Suppressor macrophage treated with lipopolysaccharide for 1 hour (primary cell): ENCODE measurements at regions not wholly inside any gene's neighbourhood (a gene's known extent, or its start where the extent isn't known, plus 50 kb on each side); places are given as distances from the start of the nearest gene placed in this dataset.
"Not testable (repeated sequence)": the region's sequence is repeated elsewhere in the genome, so short reads cannot be mapped to it uniquely, and the experiment has no call there.

ENCODE experiments used
- DNase-seq, 3 donors: peaks; one replicate each; pipeline ENCODE4 v3.0.0-alpha.2; 2020 to 2022

DNA sequence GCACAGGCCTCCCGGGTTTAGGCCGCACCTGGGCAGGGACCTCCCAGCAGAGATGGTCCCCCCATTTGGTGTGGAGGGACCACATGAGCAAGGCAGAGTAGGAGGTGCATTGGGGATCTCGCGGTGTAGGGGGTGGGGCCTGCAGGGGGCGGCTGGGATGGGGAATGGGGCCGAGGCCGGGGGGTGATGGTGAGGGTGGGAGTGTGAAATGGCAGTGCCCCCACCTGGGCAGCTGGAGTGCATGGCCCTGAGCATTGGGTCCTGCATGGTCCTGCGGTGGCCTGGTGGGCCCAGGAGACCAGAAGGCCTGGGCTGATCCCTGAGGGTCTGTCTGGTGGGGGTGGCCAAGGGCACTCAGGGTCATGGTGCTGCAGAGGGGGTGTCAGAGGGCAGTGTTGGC, 111.8 kb downstream of the KIF26A start:
- DNase-seq: no peak

DNA sequence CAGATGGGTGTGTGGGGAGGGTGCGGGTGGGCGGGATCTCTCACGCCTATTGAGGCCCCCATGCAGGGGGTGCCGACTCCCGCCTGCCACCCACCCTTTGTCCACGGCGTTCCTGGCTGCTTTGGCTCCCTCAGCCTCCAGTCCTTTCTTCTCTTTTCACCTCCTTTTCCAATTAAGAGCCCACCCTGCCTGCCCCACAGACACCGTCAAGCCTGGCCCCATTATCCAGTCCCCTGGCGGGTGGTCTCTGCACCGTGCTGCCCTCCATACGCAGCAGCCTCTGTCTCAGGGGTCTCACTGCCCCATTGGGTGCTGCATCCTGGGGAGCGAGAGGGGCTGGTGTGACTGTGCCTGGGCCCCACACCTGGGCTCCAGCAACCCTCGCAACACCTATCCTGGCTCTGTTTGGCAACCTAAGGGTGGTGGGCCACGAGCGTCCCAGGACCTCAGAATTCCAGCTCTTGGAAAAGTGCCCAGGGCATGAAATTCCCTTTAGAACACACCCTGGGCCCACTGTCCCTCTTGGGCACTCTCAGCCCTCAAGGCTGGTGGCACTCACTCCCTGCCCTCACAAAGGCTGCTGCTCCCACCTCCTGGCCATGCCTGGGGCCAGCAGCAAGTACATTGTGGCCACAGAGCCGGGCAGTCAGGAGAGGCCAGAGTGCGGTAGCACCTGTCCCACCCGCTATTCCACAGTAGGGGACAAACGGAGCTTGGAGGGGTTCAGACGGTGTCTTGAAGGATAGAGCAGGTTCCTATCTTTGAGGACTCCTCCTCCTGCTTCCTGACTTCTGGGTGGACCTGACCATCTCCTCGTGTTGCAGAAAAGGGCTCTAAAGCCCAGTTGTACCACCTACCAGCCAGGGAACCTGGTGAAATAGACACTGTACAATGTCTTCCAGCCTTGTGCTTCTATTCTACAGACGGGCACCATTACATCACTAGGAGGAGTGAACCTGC, 114.1 kb downstream of the KIF26A start:
- DNase-seq: no peak

DNA sequence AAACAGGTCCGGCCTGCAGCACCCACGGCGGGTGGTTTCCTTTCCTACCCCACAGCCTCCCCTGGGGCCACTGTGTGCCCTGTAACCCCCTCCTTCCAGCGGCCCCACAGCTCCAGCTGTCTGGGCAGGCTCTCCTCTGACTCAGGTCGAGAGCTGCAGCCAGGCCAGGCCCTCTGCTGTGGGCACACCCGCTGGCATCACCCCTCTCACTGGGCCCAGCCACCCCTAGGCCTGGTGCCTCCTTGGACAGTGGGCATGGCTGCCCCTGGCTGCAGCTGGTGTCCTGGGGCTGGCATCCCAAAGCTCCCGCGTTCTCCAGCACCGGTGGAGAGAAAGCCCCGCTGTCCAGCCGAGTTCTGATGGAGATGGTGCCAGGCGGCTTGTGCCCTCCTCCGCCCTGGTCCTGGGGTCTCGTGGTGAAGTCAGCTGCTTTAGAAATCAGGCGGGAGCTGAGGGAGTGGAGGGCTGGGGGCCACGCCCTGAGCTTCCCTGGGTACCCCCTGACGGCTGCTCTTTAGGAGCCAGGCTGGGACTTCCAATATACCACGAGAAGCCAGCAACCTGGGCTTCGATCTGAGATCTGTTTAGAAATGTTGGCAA, 114.9 kb downstream of the KIF26A start:
- no peak for DNase-seq

DNA sequence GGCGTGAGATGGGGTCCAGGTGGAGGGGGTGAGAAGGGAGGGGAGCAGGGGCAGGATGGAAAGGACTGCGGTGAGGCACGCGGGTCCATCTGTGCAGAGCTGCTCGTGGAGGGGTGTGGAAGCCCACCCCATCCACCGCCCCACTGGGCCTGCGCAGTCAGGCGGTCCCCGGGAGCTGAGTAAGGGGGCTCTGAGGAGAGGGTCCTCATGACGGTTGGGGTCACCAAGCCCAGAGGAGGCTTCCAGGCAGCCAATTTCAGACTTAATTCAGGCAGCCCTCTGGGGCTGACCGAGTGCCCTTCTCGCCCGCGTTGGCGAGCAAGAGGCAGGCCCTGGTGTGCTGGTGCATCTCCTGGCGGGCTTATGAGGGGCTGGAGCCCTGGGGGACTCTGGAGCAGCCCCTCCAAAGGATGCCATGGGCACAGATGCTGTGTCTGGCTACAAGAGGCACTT, 115.5 kb downstream of the KIF26A start:
- no peak for DNase-seq

DNA sequence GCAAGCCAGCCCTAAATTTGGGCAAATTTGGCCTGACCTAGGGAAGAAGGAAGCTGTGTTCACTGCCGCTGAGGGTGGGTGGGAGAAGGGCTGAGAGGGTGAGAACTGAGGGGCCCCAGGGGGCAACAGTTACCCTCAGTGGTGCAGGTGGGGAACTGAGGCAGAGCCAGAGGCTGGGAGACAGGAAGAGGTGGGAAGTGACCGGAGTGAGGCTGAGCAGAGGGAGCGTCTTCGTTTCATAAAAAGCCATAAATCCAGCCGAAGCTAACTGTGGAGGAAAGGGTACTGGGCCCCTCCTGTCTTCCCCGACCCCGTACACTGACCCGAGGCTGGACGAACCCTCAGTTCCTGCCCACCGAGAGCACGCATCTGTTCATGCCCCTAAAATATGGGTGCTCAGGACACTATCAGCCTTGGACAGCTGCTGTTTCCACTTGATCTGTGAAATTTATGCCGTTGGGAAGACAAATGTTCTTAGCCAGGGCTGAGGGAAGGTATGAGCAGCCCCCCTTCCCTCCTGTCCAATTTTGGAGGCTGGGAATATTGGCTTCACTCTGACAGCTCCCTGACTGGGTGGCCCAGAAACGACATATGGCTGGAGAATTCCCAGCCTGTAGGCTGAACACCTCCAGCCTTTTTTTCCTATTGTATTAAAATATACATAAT, 116.5 kb downstream of the KIF26A start:
- no peak for DNase-seq

DNA sequence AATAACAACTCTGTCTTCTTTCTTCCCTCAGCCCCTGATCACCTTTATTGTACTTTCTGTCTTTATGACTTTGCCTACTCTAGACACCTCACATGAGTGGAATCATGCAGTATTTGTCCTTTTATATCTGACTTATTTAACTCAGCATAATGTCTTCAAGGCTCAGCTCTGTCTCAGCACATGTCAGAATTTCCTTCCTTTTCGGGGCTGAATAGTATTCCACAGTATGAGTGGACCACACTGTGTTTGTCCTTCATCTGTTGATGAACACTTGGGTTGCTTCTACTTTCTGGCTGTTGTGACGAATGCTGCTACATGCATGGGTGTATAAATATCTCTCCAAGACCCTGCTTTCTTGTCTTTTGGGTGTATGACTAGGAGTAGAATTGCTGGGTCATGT, 117.6 kb downstream of the KIF26A start:
- DNase-seq: no peak

DNA sequence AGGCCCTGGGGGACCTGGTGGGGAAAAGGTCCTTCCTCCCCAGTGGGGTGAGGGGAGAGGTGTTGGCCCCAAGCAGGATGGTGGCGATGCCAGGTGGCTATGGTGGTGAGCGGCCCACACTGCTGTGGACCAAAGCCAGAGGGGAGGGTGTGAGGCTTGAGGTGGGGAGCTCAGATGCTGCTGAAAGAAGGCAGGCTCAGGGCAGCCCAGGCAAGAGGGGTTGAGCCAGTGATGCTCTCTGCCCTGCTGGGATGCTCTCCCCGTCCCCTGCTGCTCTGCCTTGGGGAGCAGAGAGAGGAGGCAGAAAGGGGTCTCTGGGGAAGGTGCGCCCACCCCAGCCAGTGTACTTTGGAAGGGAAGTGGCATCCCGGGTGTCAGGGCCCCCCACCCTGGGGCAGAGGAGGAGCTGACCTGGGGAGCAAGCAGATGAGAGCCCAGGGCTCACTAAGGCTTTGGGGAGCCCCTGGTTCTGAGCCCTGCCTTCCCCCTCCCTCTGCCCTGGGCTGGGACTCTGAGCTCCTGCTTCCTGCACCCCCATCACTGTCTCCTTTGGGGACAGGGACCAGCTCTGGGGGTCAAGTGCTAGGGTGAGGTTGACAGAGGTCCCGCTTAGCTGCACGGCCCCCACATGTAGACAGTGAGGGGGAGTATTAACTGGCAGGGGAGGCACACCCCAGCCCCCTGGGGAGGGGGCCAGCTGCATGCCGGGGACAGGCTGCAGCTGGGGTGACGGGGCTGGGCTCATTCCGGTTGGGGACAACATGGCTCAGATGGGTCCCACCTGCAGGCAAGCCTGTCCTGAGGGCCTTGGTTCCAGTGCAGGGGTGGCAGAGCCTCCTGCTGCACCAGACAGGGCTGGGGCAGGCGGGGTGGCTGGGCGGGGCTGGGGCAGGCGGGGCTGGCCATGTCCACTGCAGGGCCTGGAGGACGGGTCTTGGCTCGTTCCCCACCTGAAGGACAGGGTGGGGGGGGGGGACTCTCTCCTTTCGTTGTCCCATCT, 124.4 kb downstream of the KIF26A start:
- DNase-seq: no peak

DNA sequence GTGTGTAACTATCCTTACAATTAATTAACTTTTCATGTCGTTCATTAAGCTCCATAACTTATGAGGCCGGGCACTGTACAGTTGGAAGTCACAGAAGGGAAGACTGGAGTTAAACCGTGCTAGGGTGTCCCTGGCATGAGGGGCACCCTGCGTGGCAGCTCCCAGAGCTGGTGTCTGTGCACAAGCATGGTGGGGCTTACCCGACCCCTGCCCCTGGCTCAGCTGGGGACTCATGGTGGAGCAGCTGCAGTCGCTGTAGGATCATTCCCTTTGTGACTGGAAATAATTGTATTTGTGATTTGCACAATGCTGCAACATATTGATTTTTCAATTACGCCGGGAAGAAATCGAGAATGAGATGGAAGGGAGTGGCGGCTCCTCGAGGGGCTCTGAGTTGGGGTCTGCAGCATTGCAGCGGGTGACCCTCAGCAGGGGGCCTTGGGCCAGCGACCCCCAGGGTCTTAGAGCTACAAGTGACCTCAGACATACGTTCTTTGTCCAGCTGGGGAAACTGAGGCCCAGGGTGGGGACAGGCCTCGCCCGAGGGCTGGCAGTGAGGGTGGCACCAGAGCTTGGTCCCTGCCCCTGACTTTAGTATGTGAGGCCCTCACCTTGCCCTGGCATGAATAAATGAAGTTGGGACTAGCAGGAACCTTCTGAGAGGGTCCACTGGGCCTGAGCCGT, 125.4 kb downstream of the KIF26A start:
- DNase-seq: no peak

DNA sequence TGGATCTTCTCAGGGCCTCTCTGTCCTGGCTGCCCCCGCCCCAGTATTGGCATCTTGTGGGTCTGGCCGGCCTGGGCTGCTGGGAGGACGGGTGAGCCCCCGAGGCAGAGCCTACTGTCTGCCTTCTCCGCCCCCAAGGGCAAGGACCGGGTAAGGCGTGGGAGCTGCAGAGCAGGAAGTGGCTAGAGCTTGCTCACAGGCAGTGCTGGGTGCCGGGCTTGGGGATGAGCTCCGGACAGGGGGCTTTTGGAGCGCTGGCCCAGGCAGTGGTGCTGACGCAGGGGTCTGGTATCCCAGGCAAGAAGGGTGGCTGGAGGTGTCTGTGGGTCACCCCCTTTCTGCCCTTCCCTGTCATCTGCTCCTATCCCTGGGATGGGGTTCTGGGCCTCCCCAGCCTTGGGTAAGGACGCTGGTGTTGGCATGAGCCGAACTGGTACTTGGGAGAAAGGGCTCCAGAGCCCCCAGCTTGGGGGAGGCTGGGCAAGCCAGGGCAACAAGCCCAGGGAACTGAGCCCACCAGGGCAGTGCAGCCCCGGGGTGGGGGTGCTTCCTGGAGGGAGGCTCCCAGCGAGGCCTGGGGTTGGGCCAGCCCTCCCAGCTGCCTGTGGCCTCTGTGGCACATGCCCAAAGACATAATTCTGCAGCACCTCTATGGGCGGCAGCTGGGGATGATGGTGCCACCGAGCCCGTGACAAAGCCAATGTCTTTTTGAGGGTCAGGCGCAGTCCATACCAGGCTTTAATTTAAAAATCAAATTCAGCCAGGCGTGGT, 126.3 kb downstream of the KIF26A start:
- no peak for DNase-seq

DNA sequence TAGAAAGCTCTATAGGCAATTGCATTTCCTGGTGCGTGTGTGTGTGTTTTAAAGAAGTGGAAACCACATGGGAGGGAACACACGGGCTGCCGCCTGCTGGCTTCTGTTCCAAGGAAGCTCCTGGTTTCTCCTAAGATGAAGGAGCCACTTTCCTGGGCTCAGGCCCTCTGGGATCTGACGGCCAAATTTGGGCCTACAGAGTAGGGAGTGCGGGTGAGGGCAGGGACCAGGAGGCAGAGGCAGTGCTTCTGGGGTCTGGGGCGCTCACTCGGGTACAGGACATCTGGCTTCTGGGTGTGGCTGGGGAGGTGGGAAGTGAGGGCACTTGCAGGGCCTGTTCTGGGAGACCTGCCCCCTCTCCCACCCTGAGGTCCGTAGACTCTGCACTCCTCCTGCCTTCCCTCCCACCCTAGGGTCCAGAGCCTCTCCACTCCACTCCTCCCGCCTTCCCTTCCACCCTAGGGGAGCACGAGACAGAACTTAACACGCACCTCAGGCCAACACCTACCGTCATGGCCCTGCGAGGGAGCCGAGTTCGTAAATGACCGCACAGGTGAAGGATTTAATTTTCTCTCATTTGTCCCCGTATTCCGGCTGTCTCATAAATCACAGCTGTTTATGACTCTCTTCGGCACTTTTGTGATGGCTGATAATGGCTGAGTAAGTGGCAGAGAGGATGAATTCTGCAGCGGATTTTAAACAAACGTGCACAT, 127.7 kb downstream of the KIF26A start:
- DNase-seq: no peak

DNA sequence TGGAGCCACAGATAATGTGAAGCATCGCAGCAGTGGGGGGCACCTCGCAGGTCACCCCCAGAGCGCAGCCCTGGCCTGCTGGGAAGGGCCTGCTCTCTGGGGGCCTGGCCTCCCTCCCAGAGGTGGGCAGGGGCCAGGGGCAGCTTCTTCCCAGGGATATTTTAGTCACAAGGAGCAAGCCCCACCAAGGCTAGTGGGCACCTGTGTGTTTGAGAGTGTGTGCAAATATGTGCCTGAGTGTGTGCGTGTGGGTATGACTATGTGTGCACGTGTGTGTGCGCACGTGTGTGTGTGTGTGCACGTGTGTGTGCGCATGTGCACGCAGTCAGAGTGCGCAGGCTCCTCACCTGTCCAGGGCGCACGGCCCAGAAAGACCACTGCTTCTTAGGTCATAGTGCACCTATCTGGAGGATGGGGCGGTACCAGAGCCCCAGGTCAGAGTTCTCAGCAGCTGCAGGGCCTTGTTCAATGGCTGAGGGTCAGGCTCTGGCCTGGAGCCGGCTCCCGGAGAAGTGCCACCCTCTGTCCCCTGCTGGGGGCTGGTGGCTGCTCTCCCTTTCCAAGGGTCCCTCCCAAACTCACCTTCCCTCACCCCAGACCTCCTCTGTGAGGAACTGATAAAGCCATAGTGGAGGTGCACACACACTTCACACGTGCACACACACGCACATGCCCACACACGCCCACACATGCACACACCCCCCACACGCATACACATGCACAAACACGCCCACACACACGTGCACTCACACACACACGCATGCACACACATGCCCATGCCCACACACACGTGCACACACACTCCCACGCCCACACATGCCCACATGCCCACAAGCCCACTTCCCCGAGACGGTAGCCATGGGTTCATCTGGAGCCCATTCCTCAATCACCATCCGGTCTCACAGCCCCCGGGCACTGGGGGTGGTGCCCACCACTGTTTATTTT, 128.5 kb downstream of the KIF26A start:
- DNase-seq: no peak

DNA sequence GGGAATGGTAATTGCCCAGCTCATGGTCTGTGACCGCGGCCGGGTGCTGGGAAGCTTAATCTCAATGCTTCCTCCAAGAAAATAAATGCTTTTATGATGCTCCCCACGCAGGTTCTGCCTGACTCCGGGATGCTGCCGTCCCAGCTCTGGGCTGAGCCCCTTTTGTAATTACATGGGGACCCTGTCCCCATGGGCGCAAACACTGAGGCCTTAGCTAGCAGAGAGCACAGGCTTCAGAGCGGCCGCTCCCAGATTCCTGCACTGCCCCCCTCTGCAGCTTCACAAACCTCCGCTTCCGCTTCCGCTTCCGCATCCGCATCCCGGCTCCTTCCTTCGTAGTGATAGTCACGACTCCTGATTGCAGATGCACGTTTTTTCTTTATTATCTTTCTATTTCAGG, 129.5 kb downstream of the KIF26A start:
- DNase-seq: peak in 1 of 3 donors; percentile 19

DNA sequence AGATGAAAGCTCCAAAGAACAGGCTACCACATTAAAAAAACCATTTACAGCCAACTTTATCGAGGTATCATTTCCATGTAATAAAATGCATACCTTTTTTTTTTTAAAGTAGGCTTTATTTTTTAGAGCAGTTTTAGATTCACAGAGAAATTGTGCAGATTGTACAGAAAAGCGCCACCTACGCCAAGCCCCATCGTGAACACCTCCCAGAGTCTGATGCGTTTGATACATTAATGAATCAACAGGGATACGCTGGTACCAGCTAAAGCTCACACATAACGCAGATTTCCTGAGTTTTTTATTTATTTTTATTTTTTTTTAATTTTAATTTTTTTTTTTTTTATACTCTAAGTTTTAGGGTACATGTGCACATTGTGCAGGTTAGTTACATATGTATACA, 129.9 kb downstream of the KIF26A start:
- no peak for DNase-seq

DNA sequence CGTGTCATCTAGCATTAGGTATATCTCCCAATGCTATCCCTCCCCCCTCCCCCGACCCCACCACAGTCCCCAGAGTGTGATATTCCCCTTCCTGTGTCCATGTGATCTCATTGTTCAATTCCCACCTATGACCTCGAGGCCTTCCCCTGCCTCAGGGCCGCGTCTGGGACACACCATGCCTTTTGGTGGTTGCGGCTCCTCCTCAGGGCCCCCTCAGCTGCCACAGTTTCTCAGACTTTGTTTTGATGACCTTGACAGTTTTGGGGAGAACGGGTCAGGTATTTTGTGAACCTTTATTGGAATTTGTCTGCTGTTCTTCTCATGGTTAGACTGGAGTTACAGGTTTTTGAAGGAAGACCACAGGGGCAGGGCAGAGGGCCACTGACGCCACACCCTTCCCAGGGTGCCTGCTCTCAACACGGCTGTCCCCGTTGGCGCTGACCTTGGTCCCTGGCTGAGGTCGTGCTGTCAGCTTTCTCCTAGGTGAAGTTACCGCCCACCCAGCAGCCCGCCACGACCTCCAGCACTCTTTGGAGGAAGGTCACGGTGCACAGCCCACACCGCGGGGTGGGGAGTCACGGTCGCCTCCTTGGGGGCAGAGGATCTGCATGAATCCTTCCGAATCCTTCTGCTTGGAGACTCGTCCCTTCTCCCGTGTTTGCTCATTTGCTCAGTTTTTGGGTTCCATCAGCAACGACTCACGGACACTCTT, 130.5 kb downstream of the KIF26A start:
- no peak for DNase-seq

DNA sequence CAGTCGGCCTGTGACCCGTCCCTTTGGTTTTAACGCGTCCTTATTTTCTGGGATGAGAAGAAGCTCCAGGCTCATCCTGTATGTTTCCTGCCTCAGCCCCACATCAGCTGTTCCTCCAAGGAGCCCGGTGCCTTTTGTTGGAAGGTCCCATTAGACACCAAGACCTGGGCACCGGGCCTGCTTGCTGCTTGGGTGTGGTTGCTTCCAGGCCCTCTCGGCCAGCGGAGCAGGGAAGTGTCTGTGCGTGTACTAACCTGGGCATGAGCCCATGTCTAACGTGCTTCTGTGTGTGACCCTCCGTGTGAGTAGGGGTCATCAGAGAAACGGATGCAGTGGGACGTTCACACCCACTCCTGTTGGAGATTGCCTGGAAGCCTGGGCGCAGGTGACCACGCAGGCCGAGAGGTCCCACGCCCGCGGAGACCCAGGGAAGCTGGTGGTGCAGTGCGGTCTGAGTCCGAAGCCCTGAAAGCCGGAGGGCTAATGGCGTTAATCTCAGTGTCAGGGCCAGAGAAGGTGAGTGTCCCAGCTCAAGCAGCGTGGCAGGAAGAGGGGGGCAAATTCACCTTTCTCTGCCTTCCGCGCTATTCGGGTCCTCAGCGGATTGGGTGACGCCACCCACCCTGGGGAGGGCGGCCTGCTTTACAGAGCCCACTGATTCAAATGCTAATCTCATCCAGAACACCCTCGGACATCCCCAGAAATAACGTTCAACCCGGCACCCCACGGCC, 131.3 kb downstream of the KIF26A start:
- not testable (repeated sequence) for DNase-seq

DNA sequence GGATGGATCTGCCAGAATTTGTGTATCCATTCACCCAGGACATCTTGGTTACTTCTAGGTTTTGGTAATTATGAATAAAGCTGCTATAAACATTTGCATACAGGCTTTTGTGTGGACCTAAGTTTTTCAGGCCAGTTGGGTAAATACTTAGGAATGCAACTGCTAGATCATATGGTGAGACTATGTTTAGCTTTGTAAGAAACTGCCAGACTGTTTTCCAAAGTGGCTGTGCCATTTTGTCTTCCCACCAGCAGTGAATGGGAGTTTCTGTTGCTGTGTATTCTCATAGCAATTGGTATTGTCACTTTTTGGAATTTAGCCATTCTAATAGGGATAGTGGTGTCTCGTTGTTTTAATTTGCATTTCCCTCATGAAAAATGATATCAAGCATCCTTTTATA, 133.0 kb downstream of the KIF26A start:
- no peak for DNase-seq

DNA sequence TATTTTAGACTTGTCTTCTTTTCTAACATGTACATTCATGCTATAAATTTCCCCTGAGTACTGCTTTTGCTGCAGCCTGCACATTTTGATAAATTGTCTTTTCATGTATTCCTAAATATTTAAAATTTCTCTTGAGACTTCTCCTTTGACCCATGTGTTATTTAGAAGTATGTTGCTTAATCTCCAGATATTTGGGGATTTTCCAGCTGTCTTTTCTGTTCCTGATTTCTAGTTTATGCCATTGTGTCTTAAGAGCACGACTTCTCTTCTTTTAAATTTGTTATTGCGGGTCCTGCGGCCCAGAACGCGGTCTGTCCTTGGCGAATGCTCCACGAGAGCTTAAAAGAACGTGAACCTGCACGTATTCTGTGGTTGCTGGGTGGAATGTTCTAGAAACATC, 136.4 kb downstream of the KIF26A start:
- DNase-seq: peak in 2 of 3 donors; percentile 16 to 26
